OCI-LY7 (cell line): ENCODE measurements at regions not wholly inside any gene's neighbourhood (a gene's known extent, or its start where the extent isn't known, plus 50 kb on each side); places are given as distances from the start of the nearest gene placed in this dataset.

Experiments used
- EZH2phosphoT487 ChIP-seq: fragments of 200-600 bp; sonication (generic); IDR thresholded peaks from 2 replicates; pipeline ENCODE4 v1.6.1; 2018; ENCODE audit warnings: low read depth, borderline replicate concordance, mild to moderate bottlenecking, mixed run types, antibody characterized with exemption, low read length, moderate library complexity, mixed read lengths
- TF ChIP-seq, protein P1 (sequence below): fragments of 200-600 bp; sonication (generic); conservative IDR thresholded peaks from 2 replicates; pipeline ENCODE4 v1.5.1; 2014; ENCODE audit warnings: mild to moderate bottlenecking, antibody characterized with exemption, low read length, moderate library complexity, mixed read lengths

DNA sequence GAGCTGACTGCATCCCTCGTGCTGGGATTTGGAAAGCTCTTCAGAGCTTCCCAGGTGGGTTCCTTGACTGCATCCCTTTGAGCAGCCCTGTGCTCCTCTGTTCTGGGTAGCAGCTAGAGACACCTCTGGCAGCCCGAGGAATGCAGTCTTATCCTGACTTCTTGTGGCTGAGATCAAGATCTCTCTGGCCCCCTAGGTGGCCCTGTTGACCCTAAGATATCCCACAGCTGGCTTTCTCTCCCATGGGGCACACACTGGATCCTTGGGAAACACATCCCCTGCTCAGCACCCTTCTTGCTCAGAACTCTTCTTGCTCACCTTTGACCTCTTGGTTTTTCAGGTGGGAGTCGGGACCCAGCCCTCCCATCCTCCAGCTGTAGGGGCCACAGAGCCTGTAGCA is 237.2 kb downstream of the TSN start:
- TF ChIP-seq, protein P1, sequence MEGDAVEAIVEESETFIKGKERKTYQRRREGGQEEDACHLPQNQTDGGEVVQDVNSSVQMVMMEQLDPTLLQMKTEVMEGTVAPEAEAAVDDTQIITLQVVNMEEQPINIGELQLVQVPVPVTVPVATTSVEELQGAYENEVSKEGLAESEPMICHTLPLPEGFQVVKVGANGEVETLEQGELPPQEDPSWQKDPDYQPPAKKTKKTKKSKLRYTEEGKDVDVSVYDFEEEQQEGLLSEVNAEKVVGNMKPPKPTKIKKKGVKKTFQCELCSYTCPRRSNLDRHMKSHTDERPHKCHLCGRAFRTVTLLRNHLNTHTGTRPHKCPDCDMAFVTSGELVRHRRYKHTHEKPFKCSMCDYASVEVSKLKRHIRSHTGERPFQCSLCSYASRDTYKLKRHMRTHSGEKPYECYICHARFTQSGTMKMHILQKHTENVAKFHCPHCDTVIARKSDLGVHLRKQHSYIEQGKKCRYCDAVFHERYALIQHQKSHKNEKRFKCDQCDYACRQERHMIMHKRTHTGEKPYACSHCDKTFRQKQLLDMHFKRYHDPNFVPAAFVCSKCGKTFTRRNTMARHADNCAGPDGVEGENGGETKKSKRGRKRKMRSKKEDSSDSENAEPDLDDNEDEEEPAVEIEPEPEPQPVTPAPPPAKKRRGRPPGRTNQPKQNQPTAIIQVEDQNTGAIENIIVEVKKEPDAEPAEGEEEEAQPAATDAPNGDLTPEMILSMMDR: no peak
- TF ChIP-seq EZH2phosphoT487: no peak
